HG03432 (cell line): ENCODE measurements at regions not wholly inside any gene's neighbourhood (a gene's known extent, or its start where the extent isn't known, plus 50 kb on each side); places are given as distances from the start of the nearest gene placed in this dataset.

ENCODE experiments used
- ATAC-seq: cut with Tn5 transposase; IDR thresholded peaks from one replicate; pipeline ENCODE4 v1.9.1; 2021; ENCODE audit warnings: mild to moderate bottlenecking, moderate library complexity; ENCODE audit not compliant: unreplicated experiment

DNA sequence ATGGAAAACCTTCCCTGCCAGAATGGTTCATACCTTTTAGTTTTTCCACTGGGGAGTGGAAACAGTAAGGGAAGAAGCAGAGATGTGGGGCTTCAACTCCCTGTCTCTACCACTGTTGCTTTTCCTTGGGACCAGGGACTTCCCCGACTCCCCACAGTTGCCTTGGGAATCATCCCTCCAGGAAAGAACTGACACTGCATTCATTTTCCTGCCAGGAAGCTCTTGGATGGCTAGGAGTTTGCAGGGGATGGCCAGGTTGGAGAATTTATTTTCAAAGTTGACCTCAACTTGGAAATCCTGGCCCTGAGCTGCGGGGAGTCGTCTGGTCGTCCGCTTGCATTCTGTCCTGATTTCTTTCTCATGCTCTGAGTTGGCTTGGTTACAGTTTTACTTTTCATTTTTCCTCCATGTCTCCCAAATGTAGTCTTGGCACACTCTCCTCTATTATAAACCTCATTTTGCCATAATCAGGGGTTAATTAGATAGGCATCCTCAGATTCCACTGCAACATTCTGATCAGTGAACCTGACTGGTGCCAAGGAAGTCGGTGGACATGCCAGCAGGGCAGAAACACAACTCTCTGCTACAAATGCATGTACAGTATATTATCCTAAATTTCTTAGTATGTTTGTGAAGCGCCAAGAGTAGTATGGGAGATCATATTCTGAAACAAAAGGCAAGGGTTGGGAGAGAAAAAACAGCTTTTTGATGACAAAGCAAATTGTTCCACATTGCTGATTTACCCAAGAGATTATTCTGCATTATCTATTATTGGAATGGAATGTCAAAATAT lies 220.5 kb upstream of the XYLT1 start:
- no peak for ATAC-seq

GRCh38 chr16:17685447-17685846 lies 214.7 kb upstream of the XYLT1 start:
- ATAC-seq, result no peak

DNA sequence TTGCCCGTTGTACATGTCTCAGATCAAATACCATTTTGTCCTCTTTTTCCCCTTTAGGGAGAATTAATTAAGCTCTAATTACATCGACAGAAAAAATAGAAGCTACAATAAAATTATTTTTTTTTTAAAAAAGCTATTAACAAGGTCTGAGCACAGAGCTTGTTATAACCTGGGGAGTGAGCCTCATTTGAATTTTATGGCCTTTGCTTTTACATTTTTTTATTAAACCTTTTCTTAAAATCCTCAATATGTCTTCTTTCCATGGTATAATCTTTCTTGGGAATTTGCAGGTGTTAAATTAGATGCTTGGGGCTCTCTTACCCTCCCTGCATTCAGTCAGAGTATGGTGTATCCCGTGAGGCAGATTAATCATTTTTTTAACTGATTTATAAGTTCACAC lies 212.5 kb upstream of the XYLT1 start:
- no peak for ATAC-seq

- ATAC-seq, result no peak
Observed at GRCh38 chr16:17676171-17676570, 205.4 kb upstream of the XYLT1 start.

DNA sequence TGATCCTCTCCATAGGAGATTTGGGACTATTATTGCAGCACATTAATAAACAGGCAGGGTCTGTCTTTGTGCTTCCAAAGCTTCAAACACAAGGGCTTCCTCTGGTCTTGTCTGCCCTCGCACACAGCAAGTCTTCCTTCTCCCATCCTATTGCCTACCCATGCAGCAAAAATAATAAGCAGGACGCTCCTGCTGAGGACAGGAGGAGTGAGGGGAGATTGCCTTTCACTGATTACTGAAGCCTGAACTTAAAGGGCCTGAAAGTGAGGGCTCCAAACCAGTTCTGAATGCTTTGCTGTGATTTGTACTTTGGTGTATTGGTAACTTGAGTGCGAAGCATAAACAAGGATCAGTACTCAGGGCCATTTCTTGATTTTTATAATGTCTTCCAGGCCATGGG lies 197.6 kb upstream of the XYLT1 start:
- ATAC-seq, result no peak

- no peak for ATAC-seq
Observed at GRCh38 chr16:17666293-17666692, 195.5 kb upstream of the XYLT1 start.

- ATAC-seq, result no peak
Observed at GRCh38 chr16:17658881-17659280, 188.1 kb upstream of the XYLT1 start.

- no peak for ATAC-seq
Observed at GRCh38 chr16:17657045-17657444, 186.3 kb upstream of the XYLT1 start.

GRCh38 chr16:17654571-17654970 lies 183.8 kb upstream of the XYLT1 start:
- no peak for ATAC-seq

- no peak for ATAC-seq
Observed at GRCh38 chr16:17654142-17654541, 183.4 kb upstream of the XYLT1 start.

- no peak for ATAC-seq
Observed at GRCh38 chr16:17647879-17648872, 177.4 kb upstream of the XYLT1 start.

DNA sequence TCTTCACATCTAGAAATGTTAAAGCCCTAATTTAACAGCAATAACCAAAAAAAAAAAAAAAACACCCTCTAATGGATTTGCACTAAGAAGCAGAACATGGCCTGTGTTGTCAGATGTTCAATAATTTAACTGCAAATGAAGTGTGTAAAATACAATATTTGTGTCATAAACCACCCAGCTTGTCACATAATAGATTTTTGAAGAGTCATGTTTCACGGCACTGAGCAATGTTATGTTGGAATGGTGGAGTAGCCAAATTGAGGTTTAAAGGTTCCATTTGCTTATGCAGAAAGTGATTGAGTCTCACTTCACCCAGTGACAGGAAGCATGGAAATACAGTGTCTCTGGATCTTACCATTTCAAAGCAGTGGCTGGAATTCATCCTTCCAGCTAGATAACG lies 173.2 kb upstream of the XYLT1 start:
- ATAC-seq, result no peak

- no peak for ATAC-seq
Observed at GRCh38 chr16:17641990-17642389, 171.2 kb upstream of the XYLT1 start.

DNA sequence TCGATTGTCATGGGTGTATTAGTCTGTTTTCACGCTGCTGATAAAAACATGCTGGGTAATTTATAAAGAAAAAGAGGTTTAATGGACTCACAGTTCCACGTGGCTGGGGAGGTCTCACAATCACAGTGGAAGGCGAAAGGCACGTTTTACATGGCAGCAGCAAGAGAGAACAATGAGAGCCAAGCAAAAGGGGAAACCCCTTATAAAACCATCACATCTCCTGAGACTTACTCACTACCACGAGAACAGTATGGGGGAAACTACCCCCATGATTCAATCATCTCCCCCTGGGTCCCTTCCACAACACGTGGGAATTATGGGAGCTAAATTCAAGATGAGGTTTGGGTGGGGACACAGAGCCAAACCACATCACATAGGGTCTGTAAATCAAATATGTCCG lies 167.4 kb upstream of the XYLT1 start:
- no peak for ATAC-seq

GRCh38 chr16:17635183-17635582 lies 164.4 kb upstream of the XYLT1 start:
- ATAC-seq, result no peak

- no peak for ATAC-seq
Observed at GRCh38 chr16:17633181-17633951, 162.6 kb upstream of the XYLT1 start.

- ATAC-seq, result no peak
Observed at GRCh38 chr16:17632667-17633066, 161.9 kb upstream of the XYLT1 start.

- no peak for ATAC-seq
Observed at GRCh38 chr16:17629936-17630335, 159.2 kb upstream of the XYLT1 start.

DNA sequence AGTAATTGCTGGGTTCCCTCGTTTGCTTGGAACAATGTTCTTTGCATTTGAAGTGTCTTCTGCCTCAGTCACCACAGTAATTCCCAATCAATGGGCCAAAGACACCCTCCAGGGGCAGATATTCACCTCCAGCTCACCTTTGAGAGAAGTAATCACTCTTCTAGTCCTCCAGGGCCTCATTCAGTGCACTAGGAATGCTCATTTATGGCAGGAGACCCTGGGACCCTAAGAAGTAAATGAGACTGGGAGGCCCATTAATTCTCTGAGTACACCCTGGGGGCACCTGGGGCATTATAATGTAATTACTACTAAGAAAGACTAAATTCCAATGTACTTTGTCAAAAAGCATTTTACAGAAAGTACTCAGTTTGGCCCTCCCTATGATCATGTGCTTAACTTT lies 158.2 kb upstream of the XYLT1 start:
- ATAC-seq, result no peak

- ATAC-seq, result no peak
Observed at GRCh38 chr16:17622366-17622765, 151.6 kb upstream of the XYLT1 start.

GRCh38 chr16:17619261-17619660 lies 148.5 kb upstream of the XYLT1 start:
- ATAC-seq, result no peak
